Endothelial cell (in vitro differentiated cells): ENCODE measurements at regions not wholly inside any gene's neighbourhood (a gene's known extent, or its start where the extent isn't known, plus 50 kb on each side); places are given as distances from the start of the nearest gene placed in this dataset.

Experiments
- DNase-seq: peaks from one replicate; pipeline ENCODE4 v3.0.0; 2021; ENCODE audit warnings: low spot score
- H3K27ac Mint-ChIP-seq: one replicate; pipeline ENCODE4 v1.8.0; 2021; ENCODE audit warnings: mixed read lengths, inconsistent platforms; ENCODE audit not compliant: unreplicated experiment
- H3K27me3 Mint-ChIP-seq: one replicate; pipeline ENCODE4 v1.8.0; 2021; ENCODE audit warnings: mild to moderate bottlenecking, moderate library complexity, mixed read lengths, inconsistent platforms; ENCODE audit not compliant: unreplicated experiment
- H3K36me3 Mint-ChIP-seq: one replicate; pipeline ENCODE4 v1.8.0; 2021; ENCODE audit warnings: mild to moderate bottlenecking, low read depth, mixed read lengths, inconsistent platforms; ENCODE audit not compliant: unreplicated experiment
- H3K4me1 Mint-ChIP-seq: one replicate; pipeline ENCODE4 v1.8.0; 2021; ENCODE audit warnings: mild to moderate bottlenecking, mixed read lengths, inconsistent platforms; ENCODE audit not compliant: unreplicated experiment
- H3K4me3 Mint-ChIP-seq: one replicate; pipeline ENCODE4 v1.8.0; 2021; ENCODE audit warnings: mild to moderate bottlenecking, mixed read lengths, inconsistent platforms; ENCODE audit not compliant: unreplicated experiment
- H3K9me3 Mint-ChIP-seq: one replicate; pipeline ENCODE4 v1.8.0; 2021; ENCODE audit warnings: mixed read lengths, inconsistent platforms; ENCODE audit not compliant: unreplicated experiment
- TF ChIP-seq, protein P1 (sequence below): fragments of 200-600 bp; sonication (generic); IDR thresholded peaks from one replicate; pipeline ENCODE4 v1.5.0; 2021; ENCODE audit warnings: antibody characterized with exemption; ENCODE audit not compliant: unreplicated experiment

DNA sequence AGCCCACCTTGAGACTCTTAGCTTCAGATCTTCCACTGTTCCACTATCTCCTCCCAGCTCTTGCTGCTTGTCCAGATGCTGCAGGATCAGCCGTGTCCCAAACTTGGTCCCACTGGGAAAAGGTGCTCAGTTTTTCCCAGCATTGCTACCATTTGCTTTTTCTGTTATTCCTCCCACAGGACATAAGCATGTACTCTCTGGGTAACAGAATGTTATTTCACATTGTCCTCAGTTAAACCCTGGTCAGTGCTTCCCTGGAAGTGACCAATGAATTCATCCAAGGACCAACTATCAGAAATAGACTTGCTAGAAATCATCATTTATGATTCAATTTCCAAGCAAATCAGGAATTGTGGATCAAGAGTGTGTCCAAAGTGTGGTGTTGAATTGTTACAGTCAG is 179.2 kb upstream of the ZNF32 start:
- Mint-ChIP-seq H3K4me1 (no peaks in the 10 kb centered on the region), H3K9me3 (no peaks in the 10 kb centered on the region), H3K4me3 (no peak overlapping the region), H3K36me3 (no peaks in the 10 kb centered on the region), H3K27me3 (peaks cover 2% of the 10 kb centered on the region), H3K27ac (no peak overlapping the region)
- TF ChIP-seq, protein P1, sequence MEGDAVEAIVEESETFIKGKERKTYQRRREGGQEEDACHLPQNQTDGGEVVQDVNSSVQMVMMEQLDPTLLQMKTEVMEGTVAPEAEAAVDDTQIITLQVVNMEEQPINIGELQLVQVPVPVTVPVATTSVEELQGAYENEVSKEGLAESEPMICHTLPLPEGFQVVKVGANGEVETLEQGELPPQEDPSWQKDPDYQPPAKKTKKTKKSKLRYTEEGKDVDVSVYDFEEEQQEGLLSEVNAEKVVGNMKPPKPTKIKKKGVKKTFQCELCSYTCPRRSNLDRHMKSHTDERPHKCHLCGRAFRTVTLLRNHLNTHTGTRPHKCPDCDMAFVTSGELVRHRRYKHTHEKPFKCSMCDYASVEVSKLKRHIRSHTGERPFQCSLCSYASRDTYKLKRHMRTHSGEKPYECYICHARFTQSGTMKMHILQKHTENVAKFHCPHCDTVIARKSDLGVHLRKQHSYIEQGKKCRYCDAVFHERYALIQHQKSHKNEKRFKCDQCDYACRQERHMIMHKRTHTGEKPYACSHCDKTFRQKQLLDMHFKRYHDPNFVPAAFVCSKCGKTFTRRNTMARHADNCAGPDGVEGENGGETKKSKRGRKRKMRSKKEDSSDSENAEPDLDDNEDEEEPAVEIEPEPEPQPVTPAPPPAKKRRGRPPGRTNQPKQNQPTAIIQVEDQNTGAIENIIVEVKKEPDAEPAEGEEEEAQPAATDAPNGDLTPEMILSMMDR: no peak
- DNase-seq: no peak

DNA sequence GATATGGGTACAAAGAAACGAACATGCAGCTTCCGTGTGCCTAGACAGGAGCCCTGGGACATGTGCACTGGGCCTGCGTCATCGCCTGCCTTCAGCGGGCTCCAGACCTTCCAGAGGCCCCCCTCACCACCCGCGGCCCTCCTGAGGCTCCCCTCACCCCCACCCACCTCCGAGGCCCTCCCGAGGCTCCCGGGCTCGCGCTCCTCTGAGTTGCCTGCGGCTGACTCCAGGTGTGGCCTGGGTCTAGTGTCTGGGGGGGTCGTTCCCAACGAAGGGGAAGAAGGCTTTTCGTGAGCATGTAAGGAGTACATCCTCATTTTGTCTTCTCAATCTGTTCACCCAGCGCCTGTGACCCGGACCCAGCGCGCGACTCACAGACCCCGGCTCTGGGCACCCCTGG is 177.3 kb upstream of the ZNF32 start:
- no peak for DNase-seq
- TF ChIP-seq, protein P1: no peak
- Mint-ChIP-seq H3K27ac (no peak overlapping the region), H3K27me3 (peaks cover 2% of the 10 kb centered on the region), H3K9me3 (no peaks in the 10 kb centered on the region), H3K4me3 (no peak overlapping the region), H3K36me3 (no peaks in the 10 kb centered on the region), H3K4me1 (no peaks in the 10 kb centered on the region)

DNA sequence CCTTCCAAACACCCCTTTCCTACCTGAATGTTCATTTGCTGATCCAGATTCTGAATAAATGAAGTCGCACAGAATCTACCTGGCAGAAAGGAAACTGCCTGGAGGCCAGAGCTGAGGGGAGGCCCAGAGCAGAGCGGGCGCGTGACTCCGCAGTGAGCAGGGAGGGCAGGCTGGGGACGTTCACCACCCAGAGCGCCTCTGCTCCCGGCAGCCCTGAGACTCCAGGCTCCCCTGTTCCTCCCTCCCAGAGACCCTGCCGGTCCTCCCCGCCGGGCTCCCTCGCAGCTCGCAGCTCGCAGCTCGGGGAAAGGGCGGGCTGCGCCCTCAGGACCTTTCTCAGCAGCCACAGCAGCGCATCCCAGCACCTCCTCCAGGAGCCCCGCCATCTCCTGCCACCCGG is 176.7 kb upstream of the ZNF32 start:
- Mint-ChIP-seq H3K36me3 (no peaks in the 10 kb centered on the region), H3K4me1 (no peaks in the 10 kb centered on the region), H3K4me3 (no peak overlapping the region), H3K9me3 (no peaks in the 10 kb centered on the region), H3K27ac (no peak overlapping the region), H3K27me3 (no peaks in the 10 kb centered on the region)
- no peak for DNase-seq
- TF ChIP-seq, protein P1: no peak

DNA sequence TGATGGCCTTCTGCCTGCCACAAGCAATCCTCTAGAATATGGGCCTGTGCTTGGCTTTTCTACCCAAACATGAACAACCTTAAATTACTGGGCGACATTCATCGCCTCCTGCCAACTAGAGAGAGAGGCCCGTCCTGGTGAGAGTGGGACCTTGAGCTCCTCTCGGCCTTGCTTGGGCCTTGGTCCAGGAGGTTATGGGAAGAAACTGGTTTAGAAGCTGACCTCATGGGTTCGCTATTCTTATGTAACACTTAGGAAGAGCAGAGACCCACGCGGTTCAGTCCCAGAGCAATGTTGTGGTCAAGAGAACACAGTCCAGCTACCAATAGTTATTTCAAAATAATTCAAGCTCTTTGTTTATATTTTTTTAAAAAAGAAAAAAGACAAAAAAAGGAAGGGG is 176.3 kb upstream of the ZNF32 start:
- no peak for DNase-seq
- no peak overlapping the region for H3K27ac Mint-ChIP-seq

More for the DNA sequence above, 176.3 kb upstream of the ZNF32 start:
- Mint-ChIP-seq H3K4me3 (no peak overlapping the region), H3K27me3 (no peaks in the 10 kb centered on the region), H3K9me3 (no peaks in the 10 kb centered on the region), H3K4me1 (no peaks in the 10 kb centered on the region), H3K36me3 (no peaks in the 10 kb centered on the region)
- TF ChIP-seq, protein P1: no peak
